Colonic mucosa (tissue), 4 donors: ENCODE measurements at regions not wholly inside any gene's neighbourhood (a gene's known extent, or its start where the extent isn't known, plus 50 kb on each side); places are given as distances from the start of the nearest gene placed in this dataset.

Experiments
- DNase-seq: peaks from one replicate; pipeline ENCODE4 v3.0.0-alpha.2; 2020
- H3K27ac ChIP-seq: fragments of 200-600 bp; one replicate; pipeline ENCODE4 v1.8.0; 2021
- H3K27me3 ChIP-seq: fragments of 200-600 bp; one replicate; pipeline ENCODE4 v1.8.0; 2021
- H3K36me3 ChIP-seq: fragments of 200-600 bp; one replicate; pipeline ENCODE4 v1.8.0; 2021
- H3K4me1 ChIP-seq: fragments of 200-600 bp; one replicate; pipeline ENCODE4 v1.8.0; 2021; ENCODE audit warnings: mild to moderate bottlenecking
- H3K4me3 ChIP-seq: fragments of 200-600 bp; one replicate; pipeline ENCODE4 v1.8.0; 2021
- H3K9ac ChIP-seq, 2 donors: one replicate each; pipeline ENCODE4 v1.7.0; 2013; ENCODE audit warnings: control low read depth in 2 of 2, low read depth in 2 of 2, low read length in 2 of 2
- H3K9me3 ChIP-seq: fragments of 200-600 bp; one replicate; pipeline ENCODE4 v1.8.0; 2021
- CTCF ChIP-seq: fragments of 200-600 bp; IDR thresholded peaks from one replicate; pipeline ENCODE4 v1.8.0; 2022; ENCODE audit warnings: antibody characterized with exemption, mild to moderate bottlenecking
- intact Hi-C: fragments of 100-400 bp; cut with DNase I; formaldehyde crosslinking; loops from one replicate; pipeline ENCODE4 v1.14.1; 2022
- donor health status: healthy.
- donor health status: DM: no; HTN: no; CAD: no.
- donor health status: DM: no; HTN: no; CAD: no.

GRCh38 chr9:13868336-13868735, 445.6 kb downstream of the NFIB start:
- intact Hi-C loops: no loop called here
- Histone ChIP-seq H3K9me3 (no peaks in the 10 kb centered on the region), H3K27me3 (no peaks in the 10 kb centered on the region), H3K4me1 (no peaks in the 10 kb centered on the region), H3K36me3 (no peaks in the 10 kb centered on the region), H3K9ac (no peak overlapping the region), H3K4me3 (no peak overlapping the region), H3K27ac (no peak overlapping the region)
- no peak for DNase-seq
- no peak for TF ChIP-seq CTCF

- no peak for DNase-seq
- no peaks in the 10 kb centered on the region for H3K36me3 ChIP-seq
- H3K27ac ChIP-seq: no peak overlapping the region
- no peaks in the 10 kb centered on the region for H3K4me1 ChIP-seq
- TF ChIP-seq CTCF: no peak
- no peaks in the 10 kb centered on the region for H3K9me3 ChIP-seq
- H3K27me3 ChIP-seq: no peaks in the 10 kb centered on the region
- H3K9ac ChIP-seq: no peak overlapping the region
- H3K4me3 ChIP-seq: no peak overlapping the region
- intact Hi-C loops: no loop called here
Measured at GRCh38 chr9:13865869-13866268, 448.1 kb downstream of the NFIB start.

DNA sequence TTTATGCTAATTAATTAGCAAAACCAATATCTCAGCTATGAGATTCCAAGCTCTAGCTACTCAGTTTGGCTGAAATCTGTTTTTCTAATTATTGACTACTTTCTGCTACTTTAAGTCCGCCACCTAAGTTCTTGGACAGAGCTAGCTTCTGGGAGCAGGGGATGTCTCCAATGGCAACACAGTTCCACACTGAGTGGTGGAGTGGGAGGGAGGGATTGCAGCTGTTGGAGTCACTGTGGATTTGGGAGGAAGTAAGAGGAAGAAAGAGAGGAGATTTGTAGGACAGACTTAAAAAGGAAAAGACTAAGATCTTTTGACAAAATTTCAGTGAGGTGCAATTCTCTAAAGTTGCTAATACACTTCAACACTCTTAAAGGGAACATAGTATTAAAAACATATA, 450.8 kb downstream of the NFIB start:
- Histone ChIP-seq H3K27me3 (no peaks in the 10 kb centered on the region), H3K4me1 (no peaks in the 10 kb centered on the region), H3K4me3 (no peak overlapping the region), H3K36me3 (no peaks in the 10 kb centered on the region), H3K27ac (no peak overlapping the region), H3K9ac (no peak overlapping the region), H3K9me3 (no peaks in the 10 kb centered on the region)
- TF ChIP-seq CTCF: no peak
- peak; percentile 23 for DNase-seq
- intact Hi-C loops: no loop called here

- H3K36me3 ChIP-seq: no peaks in the 10 kb centered on the region
- no peak overlapping the region for H3K27ac ChIP-seq
- no peaks in the 10 kb centered on the region for H3K4me1 ChIP-seq
- no peak overlapping the region for H3K4me3 ChIP-seq
- H3K9me3 ChIP-seq: no peaks in the 10 kb centered on the region
- intact Hi-C loops: no loop called here
- H3K27me3 ChIP-seq: no peaks in the 10 kb centered on the region
- H3K9ac ChIP-seq: no peak overlapping the region
- no peak for TF ChIP-seq CTCF
- no peak for DNase-seq
Measured at GRCh38 chr9:13862654-13863053, 451.3 kb downstream of the NFIB start.

- intact Hi-C loops: no loop called here
- Histone ChIP-seq H3K36me3 (no peaks in the 10 kb centered on the region), H3K27ac (no peak overlapping the region), H3K4me1 (no peaks in the 10 kb centered on the region), H3K27me3 (no peaks in the 10 kb centered on the region), H3K4me3 (no peak overlapping the region), H3K9ac (no peak overlapping the region), H3K9me3 (no peaks in the 10 kb centered on the region)
- no peak for DNase-seq
- TF ChIP-seq CTCF: no peak
Measured at GRCh38 chr9:13860946-13861640, 452.8 kb downstream of the NFIB start.
